ENCODE measurements at regions not wholly inside any gene's neighbourhood (a gene's known extent, or its start where the extent isn't known, plus 50 kb on each side); places are given as distances from the start of the nearest gene placed in this dataset.
"Not testable (repeated sequence)": the region's sequence is repeated elsewhere in the genome, so short reads cannot be mapped to it uniquely, and the experiment has no call there.

GRCh38 chr22:48059521-48059920 is 1297.1 kb downstream of the TBC1D22A start:
- TF ChIP-seq POLR2A, CTCF (IDR thresholded peaks at IDR 0.05): not testable (repeated sequence)

Measured in adrenal gland (tissue), 5 donors.